IMR-90 (cell line): ENCODE measurements at regions not wholly inside any gene's neighbourhood (a gene's known extent, or its start where the extent isn't known, plus 50 kb on each side); places are given as distances from the start of the nearest gene placed in this dataset.

Source experiments
- ATAC-seq: fragments of 200-7000 bp; cut with Tn5 transposase; 2 replicates; pipeline ENCODE4 v1.9.1; 2020; ENCODE audit warnings: low read depth, mild to moderate bottlenecking, moderate library complexity
- BruUV-seq: library from RNA; stranded (reverse); fragments of 400-500 nt; replicated peaks from 2 replicates; lab custom pipeline; 2021; lab: Mats Ljungman, UMichigan
- CTCF ChIA-PET: fragments of 300-600 bp; formaldehyde crosslinking; extraction: SDS; loops from one replicate; lab custom pipeline; 2021; ENCODE audit warnings: antibody characterized with exemption; lab: Yijun Ruan, JAX
- POLR2A ChIA-PET: fragments of 300-600 bp; sonication (Branson Sonifier 250); formaldehyde crosslinking; loops from one replicate; lab custom pipeline; 2022; ENCODE audit warnings: antibody characterized with exemption; ENCODE audit not compliant: unreplicated experiment; lab: Charles Lee
- DNase-seq: peaks from one replicate; pipeline ENCODE4 v3.0.0; 2013
- H2AFZ ChIP-seq: replicated peaks from 2 replicates; pipeline ENCODE3; 2013; ENCODE audit warnings: low read length, mild to moderate bottlenecking; ENCODE audit not compliant: poor library complexity
- H2AK5ac ChIP-seq: 2 replicates; pipeline ENCODE4 v1.6.1; 2013; ENCODE audit warnings: low read depth, low read length, inconsistent platforms
- H2AK9ac ChIP-seq: replicated peaks from 2 replicates; pipeline ENCODE3; 2013; ENCODE audit warnings: mild to moderate bottlenecking, low read depth, low read length, moderate library complexity; ENCODE audit not compliant: poor library complexity
- H2BK120ac ChIP-seq: 2 replicates; pipeline ENCODE4 v1.6.1; 2013; ENCODE audit warnings: low read depth, low read length, inconsistent platforms
- H2BK15ac ChIP-seq: 3 replicates; pipeline ENCODE4 v1.6.1; 2013; ENCODE audit warnings: low read depth, low read length, inconsistent platforms
- H2BK20ac ChIP-seq: 2 replicates; pipeline ENCODE4 v1.6.1; 2013; ENCODE audit warnings: low read depth, mild to moderate bottlenecking, inconsistent platforms, low read length, moderate library complexity
- H2BK5ac ChIP-seq: 2 replicates; pipeline ENCODE4 v1.6.1; 2013; ENCODE audit warnings: mild to moderate bottlenecking, low read depth, low read length, inconsistent platforms; ENCODE audit not compliant: poor library complexity, severe bottlenecking
- H3K14ac ChIP-seq: replicated peaks from 2 replicates; pipeline ENCODE4 v1.6.1; 2013; ENCODE audit warnings: low read depth, low read length, inconsistent platforms
- H3K18ac ChIP-seq: 2 replicates; pipeline ENCODE4 v1.6.1; 2013; ENCODE audit warnings: low read depth, low read length, control low read depth
- H3K23ac ChIP-seq: 2 replicates; pipeline ENCODE4 v1.6.1; 2013; ENCODE audit warnings: low read depth, low read length, inconsistent platforms
- H3K27ac ChIP-seq: 2 replicates; pipeline ENCODE4 v1.5.1; 2013; ENCODE audit warnings: mild to moderate bottlenecking, control low read depth, low read length; ENCODE audit not compliant: insufficient read depth
- H3K27me3 ChIP-seq: 2 replicates; pipeline ENCODE4 v1.6.1; 2013; ENCODE audit warnings: low read length; ENCODE audit not compliant: control insufficient read depth, insufficient read depth
- H3K36me3 ChIP-seq: 2 replicates; pipeline ENCODE4 v1.6.1; 2013; ENCODE audit warnings: low read length, mixed read lengths; ENCODE audit not compliant: control insufficient read depth, insufficient read depth
- H3K4ac ChIP-seq: 2 replicates; pipeline ENCODE4 v1.6.1; 2013; ENCODE audit warnings: low read depth, low read length, inconsistent platforms
- H3K4me1 ChIP-seq: 2 replicates; pipeline ENCODE4 v1.6.1; 2013; ENCODE audit warnings: low read length, mixed read lengths; ENCODE audit not compliant: control insufficient read depth, insufficient read depth
- H3K4me2 ChIP-seq: 2 replicates; pipeline ENCODE4 v1.6.1; 2013; ENCODE audit warnings: low read depth, mild to moderate bottlenecking, control low read depth, low read length, moderate library complexity
- H3K4me3 ChIP-seq: 2 replicates; pipeline ENCODE4 v1.5.1; 2013; ENCODE audit warnings: low read depth, mild to moderate bottlenecking, control low read depth, low read length, moderate library complexity; ENCODE audit not compliant: insufficient read depth
- H3K56ac ChIP-seq: 2 replicates; pipeline ENCODE4 v1.6.1; 2013; ENCODE audit warnings: low read length, inconsistent platforms; ENCODE audit not compliant: insufficient read depth; ENCODE audit errors: extremely low read depth
- H3K79me1 ChIP-seq, 2 experiments: 2 replicates each; pipeline ENCODE4 v1.6.1; 2013; ENCODE audit warnings: low read length in 2 of 2, inconsistent platforms in 1 of 2, low read depth in 1 of 2
- H3K9ac ChIP-seq: 2 replicates; pipeline ENCODE4 v1.6.1; 2013; ENCODE audit warnings: low read depth, low read length, control low read depth
- H3K9me1 ChIP-seq: 2 replicates; pipeline ENCODE4 v1.6.1; 2013; ENCODE audit warnings: low read length, inconsistent platforms; ENCODE audit not compliant: insufficient read depth
- H3K9me3 ChIP-seq: 2 replicates; pipeline ENCODE4 v1.6.1; 2013; ENCODE audit warnings: low read length; ENCODE audit not compliant: control insufficient read depth, insufficient read depth
- H4K20me1 ChIP-seq: 2 replicates; pipeline ENCODE4 v1.6.1; 2013; ENCODE audit warnings: low read length, inconsistent platforms; ENCODE audit not compliant: insufficient read depth
- H4K5ac ChIP-seq: 2 replicates; pipeline ENCODE4 v1.6.1; 2013; ENCODE audit warnings: mild to moderate bottlenecking, low read depth, low read length, control low read depth
- H4K8ac ChIP-seq, 2 experiments: 2 replicates each; pipeline ENCODE4 v1.6.1; 2013; ENCODE audit warnings: low read depth in 2 of 2, low read length in 2 of 2, control low read depth in 1 of 2, inconsistent platforms in 1 of 2
- H4K91ac ChIP-seq: 2 replicates; pipeline ENCODE4 v1.6.1; 2013; ENCODE audit warnings: low read depth, low read length, inconsistent platforms; ENCODE audit not compliant: insufficient read depth
- BHLHE40 ChIP-seq: fragments of 150-350 bp; IDR thresholded peaks from 2 replicates; pipeline ENCODE4 v1.6.1; 2016; ENCODE audit warnings: mild to moderate bottlenecking, low read depth, low read length
- CEBPB ChIP-seq: IDR thresholded peaks from 2 replicates; pipeline ENCODE4 v1.6.1; 2012; ENCODE audit warnings: low read depth, low read length, improper control_type of control experiment
- CHD1 ChIP-seq: IDR thresholded peaks from 2 replicates; pipeline ENCODE4 v1.6.1; 2012; ENCODE audit warnings: low read depth, low read length, improper control_type of control experiment
- CTCF ChIP-seq: conservative IDR thresholded peaks from 2 replicates; pipeline ENCODE4 v1.5.1; 2012; ENCODE audit warnings: mild to moderate bottlenecking, low read depth, low read length, improper control_type of control experiment
- ELK1 ChIP-seq: fragments of 150-350 bp; IDR thresholded peaks from 2 replicates; pipeline ENCODE4 v1.6.1; 2016; ENCODE audit warnings: low read depth, mild to moderate bottlenecking, low read length, moderate library complexity, borderline replicate concordance
- FOS ChIP-seq: fragments of 150-350 bp; IDR thresholded peaks from 2 replicates; pipeline ENCODE4 v1.6.1; 2016; ENCODE audit warnings: low read depth, low read length
- MAFK ChIP-seq: IDR thresholded peaks from 2 replicates; pipeline ENCODE4 v1.6.1; 2012; ENCODE audit warnings: low read depth, low read length, improper control_type of control experiment
- MAZ ChIP-seq: IDR thresholded peaks from 2 replicates; pipeline ENCODE4 v1.6.1; 2012; ENCODE audit warnings: low read depth, mild to moderate bottlenecking, low read length, improper control_type of control experiment, moderate library complexity, borderline replicate concordance
- MXI1 ChIP-seq: IDR thresholded peaks from 2 replicates; pipeline ENCODE4 v1.6.1; 2012; ENCODE audit warnings: low read depth, mild to moderate bottlenecking, low read length, moderate library complexity, borderline replicate concordance
- NFE2L2 ChIP-seq: fragments of 150-350 bp; IDR thresholded peaks from 2 replicates; pipeline ENCODE4 v1.6.1; 2016; ENCODE audit warnings: low read depth, mild to moderate bottlenecking, low read length
- POLR2A ChIP-seq: IDR thresholded peaks from 2 replicates; pipeline ENCODE4 v1.6.1; 2012; ENCODE audit warnings: mild to moderate bottlenecking, low read depth, low read length
- RAD21 ChIP-seq: IDR thresholded peaks from 2 replicates; pipeline ENCODE4 v1.6.1; 2012; ENCODE audit warnings: low read length, improper control_type of control experiment
- RCOR1 ChIP-seq: IDR thresholded peaks from 2 replicates; pipeline ENCODE4 v1.6.1; 2012; ENCODE audit warnings: mild to moderate bottlenecking, low read length, improper control_type of control experiment; ENCODE audit not compliant: insufficient replicate concordance
- RFX5 ChIP-seq: IDR thresholded peaks from 2 replicates; pipeline ENCODE4 v1.8.0; 2012; ENCODE audit warnings: low read depth, mild to moderate bottlenecking, low read length, moderate library complexity
- SMC3 ChIP-seq: fragments of 150-350 bp; IDR thresholded peaks from 2 replicates; pipeline ENCODE4 v1.6.1; 2016; ENCODE audit warnings: low read depth, mild to moderate bottlenecking, antibody characterized with exemption, low read length, moderate library complexity
- USF2 ChIP-seq: fragments of 150-350 bp; IDR thresholded peaks from 2 replicates; pipeline ENCODE4 v1.6.1; 2017; ENCODE audit warnings: mild to moderate bottlenecking, antibody characterized with exemption, low read length, low read depth
- WGBS, 2 experiments: methylation state at CpG; one replicate each; pipeline versions ENCODE4 v1.1.5 to v1.1.7; 2013; ENCODE audit warnings: missing lambda C conversion rate in 2 of 2; ENCODE audit not compliant: insufficient read length in 1 of 2; ENCODE audit errors: extremely low coverage in 2 of 2; 5-methylcytosine and 5-hydroxymethylcytosine counted together
- dilution Hi-C: fragments of 300-500 bp; cut with HindIII; formaldehyde crosslinking; loops from one replicate; pipeline ENCODE4 v1.14.3; 2018; ENCODE audit warnings: low sequenced_read_pairs; ENCODE audit not compliant: unreplicated experiment
- in situ Hi-C: fragments of 300-500 bp; cut with MboI; formaldehyde crosslinking; loops from 3 replicates; pipeline ENCODE4 v1.14.3; 2019; ENCODE audit warnings: low sequenced_read_pairs, inconsistent platforms, mixed read lengths
- intact Hi-C: fragments of 100-400 bp; cut with micrococcal nuclease; formaldehyde crosslinking; loops from 2 replicates; pipeline ENCODE4 v1.10.0; 2022

GRCh38 chr4:155514628-155515027, 137.9 kb upstream of the MAP9 start:
- Histone ChIP-seq H2AK9ac (no peak overlapping the region), H4K91ac (no peak overlapping the region), H4K8ac (no peak overlapping the region), H3K79me1 (no peaks in the 10 kb centered on the region), H2BK20ac (no peak overlapping the region), H3K9me1 (no peaks in the 10 kb centered on the region), H3K36me3 (no peaks in the 10 kb centered on the region), H3K4me3 (no peak overlapping the region), H4K5ac (no peak overlapping the region), H3K4me1 (no peaks in the 10 kb centered on the region), H2BK15ac (no peak overlapping the region), H2AFZ (no peak overlapping the region), H3K9me3 (no peaks in the 10 kb centered on the region), H3K27me3 (no peaks in the 10 kb centered on the region), H2BK120ac (no peak overlapping the region), H4K20me1 (no peaks in the 10 kb centered on the region), H3K18ac (no peak overlapping the region), H3K56ac (no peak overlapping the region), H2AK5ac (no peak overlapping the region), H3K27ac (no peak overlapping the region), H3K4me2 (no peak overlapping the region), H3K23ac (no peak overlapping the region), H2BK5ac (no peak overlapping the region), H3K4ac (no peak overlapping the region), H3K9ac (no peak overlapping the region), H3K14ac (no peak overlapping the region)
- no peak for DNase-seq
- CTCF ChIA-PET, result no interaction called here
- dilution Hi-C loops (no loop called here), in situ Hi-C loops (no loop called here), intact Hi-C loops (no loop called here)
- no TSS peak for BruUV-seq
- no peak for TF ChIP-seq BHLHE40
- no peak for TF ChIP-seq POLR2A
- no peak for TF ChIP-seq ELK1
- no peak for TF ChIP-seq RAD21
- no peak for TF ChIP-seq MAFK
- TF ChIP-seq USF2, result no peak
- TF ChIP-seq RCOR1, result no peak
- TF ChIP-seq CHD1, result no peak
- TF ChIP-seq CTCF, result no peak
- no peak for TF ChIP-seq RFX5
- TF ChIP-seq CEBPB, result no peak
- no peak for TF ChIP-seq FOS
- no peak for TF ChIP-seq MXI1
- no peak for TF ChIP-seq NFE2L2
- TF ChIP-seq MAZ, result no peak
- no peak for TF ChIP-seq SMC3
- POLR2A ChIA-PET, result no interaction called here
- no CpG with 5 or more reads among the region's 2 CpGs for WGBS, 2 experiments
- ATAC-seq, result no peak
